Effector memory CD8-positive, alpha-beta T cell (primary cell): ENCODE measurements at regions not wholly inside any gene's neighbourhood (a gene's known extent, or its start where the extent isn't known, plus 50 kb on each side); places are given as distances from the start of the nearest gene placed in this dataset.
"Not testable (repeated sequence)": the region's sequence is repeated elsewhere in the genome, so short reads cannot be mapped to it uniquely, and the experiment has no call there.

Experiments used
- ATAC-seq: fragments of 150-1000 bp; cut with Tn5 transposase; replicated peaks from 2 replicates; pipeline ENCODE4 v1.10.0; 2021; ENCODE audit warnings: mild to moderate bottlenecking, moderate library complexity
- DNase-seq, 3 experiments: peaks; one replicate each; pipeline ENCODE4 v3.0.0; 2021
- H3K27ac Mint-ChIP-seq, 2 donors: one replicate each; pipeline ENCODE4 v1.8.0; 2022; ENCODE audit warnings: mild to moderate bottlenecking in 2 of 2, mixed read lengths in 2 of 2, moderate library complexity in 2 of 2
- H3K27me3 Mint-ChIP-seq, 2 donors: one replicate each; pipeline ENCODE4 v1.8.0; 2022; ENCODE audit warnings: mixed read lengths in 2 of 2
- H3K36me3 Mint-ChIP-seq: one replicate; pipeline ENCODE4 v1.8.0; 2022; ENCODE audit warnings: mild to moderate bottlenecking, moderate library complexity, mixed read lengths; ENCODE audit not compliant: insufficient read depth
- H3K4me1 Mint-ChIP-seq, 2 donors: one replicate each; pipeline ENCODE4 v1.8.0; 2022; ENCODE audit warnings: low read depth in 2 of 2, mixed read lengths in 2 of 2
- H3K4me3 Mint-ChIP-seq, 2 donors: one replicate each; pipeline ENCODE4 v1.8.0; 2022; ENCODE audit warnings: mild to moderate bottlenecking in 2 of 2, mixed read lengths in 2 of 2, moderate library complexity in 2 of 2
- H3K9me3 Mint-ChIP-seq, 2 donors: one replicate each; pipeline ENCODE4 v1.8.0; 2022; ENCODE audit warnings: mixed read lengths in 2 of 2

- peaks cover 10 to 12% of the 10 kb centered on the region in 2 donors for H3K4me1 Mint-ChIP-seq
- no peaks in the 10 kb centered on the region for H3K36me3 Mint-ChIP-seq
- peak overlapping the region in 1 of 2 donors; percentile 80 for H3K4me3 Mint-ChIP-seq
- H3K27ac Mint-ChIP-seq, result no peak overlapping the region
- no peak for ATAC-seq
- H3K9me3 Mint-ChIP-seq, result no peaks in the 10 kb centered on the region
- H3K27me3 Mint-ChIP-seq, result no peaks in the 10 kb centered on the region
- no peak for DNase-seq
Measured at GRCh38 chr6:100230115-100230952, 234.4 kb downstream of the SIM1 start.

- no peaks in the 10 kb centered on the region for H3K36me3 Mint-ChIP-seq
- ATAC-seq (no peak), DNase-seq (no peak)
- no peaks in the 10 kb centered on the region for H3K27me3 Mint-ChIP-seq
- H3K4me3 Mint-ChIP-seq, result peak overlapping the region; percentile 64 to 80
- H3K9me3 Mint-ChIP-seq, result no peaks in the 10 kb centered on the region
- peak overlapping the region in 1 of 2 donors; percentile 90 for H3K27ac Mint-ChIP-seq
- H3K4me1 Mint-ChIP-seq, result peaks cover 10 to 12% of the 10 kb centered on the region in 2 donors
Measured at GRCh38 chr6:100229512-100229911, 235.2 kb downstream of the SIM1 start.

GRCh38 chr6:100228834-100229441 is 234.9 kb upstream of the MCHR2 start:
- H3K4me3 Mint-ChIP-seq, result peak overlapping the region; percentile 64 to 80
- H3K9me3 Mint-ChIP-seq, result no peaks in the 10 kb centered on the region
- peak; percentile 76 for ATAC-seq
- peak overlapping the region; percentile 20 to 90 for H3K27ac Mint-ChIP-seq
- peak in 2 of 3 experiments; percentile 8 to 21 for DNase-seq
- H3K27me3 Mint-ChIP-seq, result no peaks in the 10 kb centered on the region
- H3K36me3 Mint-ChIP-seq, result no peaks in the 10 kb centered on the region
- H3K4me1 Mint-ChIP-seq, result peaks cover 10 to 12% of the 10 kb centered on the region in 2 donors

GRCh38 chr6:100228437-100228833 is 234.4 kb upstream of the MCHR2 start:
- Mint-ChIP-seq H3K4me3 (peak overlapping the region; percentile 64 to 80), H3K9me3 (no peaks in the 10 kb centered on the region), H3K27me3 (no peaks in the 10 kb centered on the region), H3K27ac (peak overlapping the region; percentile 20 to 90), H3K36me3 (no peaks in the 10 kb centered on the region), H3K4me1 (peaks cover 10 to 12% of the 10 kb centered on the region in 2 donors)
- no peak for DNase-seq
- ATAC-seq, result peak; percentile 32

GRCh38 chr6:100226811-100227210 is 232.8 kb upstream of the MCHR2 start:
- ATAC-seq (no peak), DNase-seq (no peak)
- no peaks in the 10 kb centered on the region for H3K9me3 Mint-ChIP-seq
- peaks cover 10 to 12% of the 10 kb centered on the region in 2 donors for H3K4me1 Mint-ChIP-seq
- H3K4me3 Mint-ChIP-seq, result no peak overlapping the region
- H3K36me3 Mint-ChIP-seq, result no peaks in the 10 kb centered on the region
- peaks cover 0 to 5% of the 10 kb centered on the region in 2 donors for H3K27me3 Mint-ChIP-seq
- no peak overlapping the region for H3K27ac Mint-ChIP-seq

- not testable (repeated sequence) for H3K4me1 Mint-ChIP-seq, H3K4me3 Mint-ChIP-seq, H3K36me3 Mint-ChIP-seq, DNase-seq, H3K27me3 Mint-ChIP-seq, H3K9me3 Mint-ChIP-seq, ATAC-seq, H3K27ac Mint-ChIP-seq
Measured at GRCh38 chr6:100223952-100224351, 229.9 kb upstream of the MCHR2 start.

GRCh38 chr6:100220543-100220942 is 226.5 kb upstream of the MCHR2 start:
- H3K27me3 Mint-ChIP-seq, result peaks cover 0 to 5% of the 10 kb centered on the region in 2 donors
- no peak for DNase-seq
- H3K4me3 Mint-ChIP-seq, result no peak overlapping the region
- no peak for ATAC-seq
- no peaks in the 10 kb centered on the region for H3K36me3 Mint-ChIP-seq
- H3K27ac Mint-ChIP-seq, result no peak overlapping the region
- no peaks in the 10 kb centered on the region for H3K4me1 Mint-ChIP-seq
- H3K9me3 Mint-ChIP-seq, result no peaks in the 10 kb centered on the region

- Mint-ChIP-seq H3K27ac (no peak overlapping the region), H3K4me3 (no peak overlapping the region), H3K36me3 (no peaks in the 10 kb centered on the region), H3K9me3 (no peaks in the 10 kb centered on the region), H3K27me3 (peaks cover 0 to 5% of the 10 kb centered on the region in 2 donors), H3K4me1 (no peaks in the 10 kb centered on the region)
- DNase-seq, result no peak
- no peak for ATAC-seq
Measured at GRCh38 chr6:100217225-100218012, 223.4 kb upstream of the MCHR2 start.

GRCh38 chr6:100216760-100217159 is 222.7 kb upstream of the MCHR2 start:
- no peaks in the 10 kb centered on the region for H3K4me1 Mint-ChIP-seq
- H3K4me3 Mint-ChIP-seq, result no peak overlapping the region
- no peaks in the 10 kb centered on the region for H3K36me3 Mint-ChIP-seq
- no peaks in the 10 kb centered on the region for H3K27me3 Mint-ChIP-seq
- no peak overlapping the region for H3K27ac Mint-ChIP-seq
- DNase-seq (no peak), ATAC-seq (no peak)
- no peaks in the 10 kb centered on the region for H3K9me3 Mint-ChIP-seq

GRCh38 chr6:100212131-100212530 is 218.1 kb upstream of the MCHR2 start:
- Mint-ChIP-seq H3K27ac (no peak overlapping the region), H3K36me3 (no peaks in the 10 kb centered on the region), H3K4me1 (no peaks in the 10 kb centered on the region), H3K27me3 (peaks cover 0 to 4% of the 10 kb centered on the region in 2 donors), H3K4me3 (no peak overlapping the region), H3K9me3 (no peaks in the 10 kb centered on the region)
- DNase-seq (no peak), ATAC-seq (no peak)

GRCh38 chr6:100210137-100211117 is 216.4 kb upstream of the MCHR2 start:
- Mint-ChIP-seq H3K27ac (no peak overlapping the region), H3K4me3 (no peak overlapping the region), H3K9me3 (no peaks in the 10 kb centered on the region), H3K36me3 (no peaks in the 10 kb centered on the region), H3K27me3 (peaks cover 0 to 5% of the 10 kb centered on the region in 2 donors), H3K4me1 (no peaks in the 10 kb centered on the region)
- DNase-seq (no peak), ATAC-seq (no peak)

- no peak for DNase-seq
- no peaks in the 10 kb centered on the region for H3K4me1 Mint-ChIP-seq
- H3K9me3 Mint-ChIP-seq, result no peaks in the 10 kb centered on the region
- peaks cover 0 to 9% of the 10 kb centered on the region in 2 donors for H3K27me3 Mint-ChIP-seq
- H3K27ac Mint-ChIP-seq, result no peak overlapping the region
- H3K4me3 Mint-ChIP-seq, result no peak overlapping the region
- no peaks in the 10 kb centered on the region for H3K36me3 Mint-ChIP-seq
- no peak for ATAC-seq
Measured at GRCh38 chr6:100209323-100210136, 215.5 kb upstream of the MCHR2 start.
